ENCODE measurements at regions not wholly inside any gene's neighbourhood (a gene's known extent, or its start where the extent isn't known, plus 50 kb on each side); places are given as distances from the start of the nearest gene placed in this dataset.

GRCh38 chr7:73941836-73942551, 81.0 kb downstream of the TMEM270 start:
- TF ChIP-seq CTCF (IDR thresholded peaks at IDR 0.05) (no peak), POLR2A (IDR thresholded peaks at IDR 0.05) (no peak)
